H1 (cell line): ENCODE measurements at regions not wholly inside any gene's neighbourhood (a gene's known extent, or its start where the extent isn't known, plus 50 kb on each side); places are given as distances from the start of the nearest gene placed in this dataset.

ENCODE experiments used
- BRCA1 ChIP-seq: IDR thresholded peaks from 2 replicates; pipeline ENCODE4 v1.6.1; 2012; ENCODE audit warnings: low read depth, low read length, improper control_type of control experiment
- CBX5 ChIP-seq: fragments of 300-800, 300-1000 bp; sonication (generic); IDR thresholded peaks from 2 replicates; pipeline ENCODE4 v1.7.1; 2016; ENCODE audit warnings: antibody characterized with exemption, low read length, low read depth
- CBX8 ChIP-seq: fragments of 300-800, 300-1000 bp; sonication (generic); IDR thresholded peaks from 2 replicates; pipeline ENCODE4 v1.7.1; 2016; ENCODE audit warnings: low read depth, low read length, borderline replicate concordance
- CTBP2 ChIP-seq: IDR thresholded peaks from 2 replicates; pipeline ENCODE4 v1.7.0; 2011; ENCODE audit warnings: borderline replicate concordance, mild to moderate bottlenecking, moderate library complexity, mixed read lengths, low read length; ENCODE audit not compliant: insufficient read depth, insufficient read length
- HDAC6 ChIP-seq: IDR thresholded peaks from one replicate; pipeline ENCODE4 v1.7.1; 2012; ENCODE audit warnings: low read depth, mild to moderate bottlenecking, inconsistent platforms, low read length, moderate library complexity
- NRF1 ChIP-seq: IDR thresholded peaks from 2 replicates; pipeline ENCODE4 v1.6.1; 2011; ENCODE audit warnings: mild to moderate bottlenecking, low read depth, low read length, improper control_type of control experiment
- SIN3A ChIP-seq, 2 experiments: IDR thresholded peaks in 1 of 2; conservative IDR thresholded peaks in 1 of 2; 2 replicates each; pipeline ENCODE4 v1.6.1; 2011 to 2012; ENCODE audit warnings: low read length in 2 of 2, improper control_type of control experiment in 1 of 2, low read depth in 1 of 2, mild to moderate bottlenecking in 1 of 2
- TAF7 ChIP-seq: optimal IDR thresholded peaks from 2 replicates; pipeline ENCODE3; 2011; ENCODE audit warnings: low read depth, mild to moderate bottlenecking, inconsistent platforms, low read length, moderate library complexity, borderline replicate concordance
- TEAD4 ChIP-seq: IDR thresholded peaks from 2 replicates; pipeline ENCODE4 v1.6.1; 2012; ENCODE audit warnings: low read depth, low read length, inconsistent platforms, mixed read lengths
- YY1 ChIP-seq: IDR thresholded peaks from 2 replicates; pipeline ENCODE4 v1.6.1; 2011; ENCODE audit warnings: low read depth, mild to moderate bottlenecking, low read length
- TF ChIP-seq, protein P1 (sequence below): fragments of 300-600 bp; sonication (generic); IDR thresholded peaks from 2 replicates; pipeline ENCODE4 v1.7.1; 2012; ENCODE audit warnings: low read length, moderate library complexity, mild to moderate bottlenecking, inconsistent platforms; ENCODE audit not compliant: insufficient replicate concordance

DNA sequence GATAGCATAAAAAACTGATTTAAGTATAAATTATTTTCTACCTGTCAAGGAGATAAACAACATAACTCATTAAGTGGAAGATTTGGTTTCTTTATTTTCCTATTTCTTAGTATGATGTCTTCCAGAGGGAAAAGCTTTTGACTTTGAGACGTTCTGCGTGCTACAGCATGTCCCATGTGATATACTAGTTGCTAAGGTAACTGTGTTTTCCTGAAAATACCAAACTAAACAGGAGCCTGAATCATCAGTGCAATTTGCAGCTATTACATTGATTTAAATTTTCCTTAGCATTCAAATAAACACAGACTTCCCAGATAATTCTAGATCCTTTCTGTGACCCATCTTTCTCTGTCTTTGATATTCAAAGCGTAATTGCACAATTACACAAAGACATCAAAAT is 117.7 kb upstream of the P2RY1 start (continued):
- TF ChIP-seq, protein P1, sequence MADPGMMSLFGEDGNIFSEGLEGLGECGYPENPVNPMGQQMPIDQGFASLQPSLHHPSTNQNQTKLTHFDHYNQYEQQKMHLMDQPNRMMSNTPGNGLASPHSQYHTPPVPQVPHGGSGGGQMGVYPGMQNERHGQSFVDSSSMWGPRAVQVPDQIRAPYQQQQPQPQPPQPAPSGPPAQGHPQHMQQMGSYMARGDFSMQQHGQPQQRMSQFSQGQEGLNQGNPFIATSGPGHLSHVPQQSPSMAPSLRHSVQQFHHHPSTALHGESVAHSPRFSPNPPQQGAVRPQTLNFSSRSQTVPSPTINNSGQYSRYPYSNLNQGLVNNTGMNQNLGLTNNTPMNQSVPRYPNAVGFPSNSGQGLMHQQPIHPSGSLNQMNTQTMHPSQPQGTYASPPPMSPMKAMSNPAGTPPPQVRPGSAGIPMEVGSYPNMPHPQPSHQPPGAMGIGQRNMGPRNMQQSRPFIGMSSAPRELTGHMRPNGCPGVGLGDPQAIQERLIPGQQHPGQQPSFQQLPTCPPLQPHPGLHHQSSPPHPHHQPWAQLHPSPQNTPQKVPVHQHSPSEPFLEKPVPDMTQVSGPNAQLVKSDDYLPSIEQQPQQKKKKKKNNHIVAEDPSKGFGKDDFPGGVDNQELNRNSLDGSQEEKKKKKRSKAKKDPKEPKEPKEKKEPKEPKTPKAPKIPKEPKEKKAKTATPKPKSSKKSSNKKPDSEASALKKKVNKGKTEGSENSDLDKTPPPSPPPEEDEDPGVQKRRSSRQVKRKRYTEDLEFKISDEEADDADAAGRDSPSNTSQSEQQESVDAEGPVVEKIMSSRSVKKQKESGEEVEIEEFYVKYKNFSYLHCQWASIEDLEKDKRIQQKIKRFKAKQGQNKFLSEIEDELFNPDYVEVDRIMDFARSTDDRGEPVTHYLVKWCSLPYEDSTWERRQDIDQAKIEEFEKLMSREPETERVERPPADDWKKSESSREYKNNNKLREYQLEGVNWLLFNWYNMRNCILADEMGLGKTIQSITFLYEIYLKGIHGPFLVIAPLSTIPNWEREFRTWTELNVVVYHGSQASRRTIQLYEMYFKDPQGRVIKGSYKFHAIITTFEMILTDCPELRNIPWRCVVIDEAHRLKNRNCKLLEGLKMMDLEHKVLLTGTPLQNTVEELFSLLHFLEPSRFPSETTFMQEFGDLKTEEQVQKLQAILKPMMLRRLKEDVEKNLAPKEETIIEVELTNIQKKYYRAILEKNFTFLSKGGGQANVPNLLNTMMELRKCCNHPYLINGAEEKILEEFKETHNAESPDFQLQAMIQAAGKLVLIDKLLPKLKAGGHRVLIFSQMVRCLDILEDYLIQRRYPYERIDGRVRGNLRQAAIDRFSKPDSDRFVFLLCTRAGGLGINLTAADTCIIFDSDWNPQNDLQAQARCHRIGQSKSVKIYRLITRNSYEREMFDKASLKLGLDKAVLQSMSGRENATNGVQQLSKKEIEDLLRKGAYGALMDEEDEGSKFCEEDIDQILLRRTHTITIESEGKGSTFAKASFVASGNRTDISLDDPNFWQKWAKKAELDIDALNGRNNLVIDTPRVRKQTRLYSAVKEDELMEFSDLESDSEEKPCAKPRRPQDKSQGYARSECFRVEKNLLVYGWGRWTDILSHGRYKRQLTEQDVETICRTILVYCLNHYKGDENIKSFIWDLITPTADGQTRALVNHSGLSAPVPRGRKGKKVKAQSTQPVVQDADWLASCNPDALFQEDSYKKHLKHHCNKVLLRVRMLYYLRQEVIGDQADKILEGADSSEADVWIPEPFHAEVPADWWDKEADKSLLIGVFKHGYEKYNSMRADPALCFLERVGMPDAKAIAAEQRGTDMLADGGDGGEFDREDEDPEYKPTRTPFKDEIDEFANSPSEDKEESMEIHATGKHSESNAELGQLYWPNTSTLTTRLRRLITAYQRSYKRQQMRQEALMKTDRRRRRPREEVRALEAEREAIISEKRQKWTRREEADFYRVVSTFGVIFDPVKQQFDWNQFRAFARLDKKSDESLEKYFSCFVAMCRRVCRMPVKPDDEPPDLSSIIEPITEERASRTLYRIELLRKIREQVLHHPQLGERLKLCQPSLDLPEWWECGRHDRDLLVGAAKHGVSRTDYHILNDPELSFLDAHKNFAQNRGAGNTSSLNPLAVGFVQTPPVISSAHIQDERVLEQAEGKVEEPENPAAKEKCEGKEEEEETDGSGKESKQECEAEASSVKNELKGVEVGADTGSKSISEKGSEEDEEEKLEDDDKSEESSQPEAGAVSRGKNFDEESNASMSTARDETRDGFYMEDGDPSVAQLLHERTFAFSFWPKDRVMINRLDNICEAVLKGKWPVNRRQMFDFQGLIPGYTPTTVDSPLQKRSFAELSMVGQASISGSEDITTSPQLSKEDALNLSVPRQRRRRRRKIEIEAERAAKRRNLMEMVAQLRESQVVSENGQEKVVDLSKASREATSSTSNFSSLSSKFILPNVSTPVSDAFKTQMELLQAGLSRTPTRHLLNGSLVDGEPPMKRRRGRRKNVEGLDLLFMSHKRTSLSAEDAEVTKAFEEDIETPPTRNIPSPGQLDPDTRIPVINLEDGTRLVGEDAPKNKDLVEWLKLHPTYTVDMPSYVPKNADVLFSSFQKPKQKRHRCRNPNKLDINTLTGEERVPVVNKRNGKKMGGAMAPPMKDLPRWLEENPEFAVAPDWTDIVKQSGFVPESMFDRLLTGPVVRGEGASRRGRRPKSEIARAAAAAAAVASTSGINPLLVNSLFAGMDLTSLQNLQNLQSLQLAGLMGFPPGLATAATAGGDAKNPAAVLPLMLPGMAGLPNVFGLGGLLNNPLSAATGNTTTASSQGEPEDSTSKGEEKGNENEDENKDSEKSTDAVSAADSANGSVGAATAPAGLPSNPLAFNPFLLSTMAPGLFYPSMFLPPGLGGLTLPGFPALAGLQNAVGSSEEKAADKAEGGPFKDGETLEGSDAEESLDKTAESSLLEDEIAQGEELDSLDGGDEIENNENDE, result no peak
- TF ChIP-seq BRCA1 (no peak), HDAC6 (no peak), NRF1 (no peak), CBX8 (no peak), SIN3A (conservative IDR thresholded peaks at IDR 0.05 in 1 of 2, IDR thresholded peaks at IDR 0.05 in 1 of 2; ENCODE audit: low read depth in 1 of 2, low read length in 2 of 2) (no peak), TAF7 (no peak), TEAD4 (no peak), YY1 (no peak), CTBP2 (no peak), CBX5 (no peak)
